Hepatocyte (in vitro differentiated cells): ENCODE measurements at regions not wholly inside any gene's neighbourhood (a gene's known extent, or its start where the extent isn't known, plus 50 kb on each side); places are given as distances from the start of the nearest gene placed in this dataset.
"Not testable (repeated sequence)": the region's sequence is repeated elsewhere in the genome, so short reads cannot be mapped to it uniquely, and the experiment has no call there.

Source experiments
- DNase-seq: peaks from one replicate; pipeline ENCODE4 v3.0.0-alpha.2; 2016; ENCODE audit warnings: low spot score
- H2AFZ ChIP-seq: fragments of 200-600 bp; sonication (generic); 2 replicates; pipeline ENCODE4 v1.6.0; 2016; ENCODE audit warnings: antibody characterized with exemption, mild to moderate bottlenecking
- H3K27ac ChIP-seq: fragments of 200-600 bp; sonication (generic); 2 replicates; pipeline ENCODE4 v1.5.1; 2016; ENCODE audit warnings: mild to moderate bottlenecking
- H3K27me3 ChIP-seq: fragments of 200-600 bp; sonication (generic); 2 replicates; pipeline ENCODE4 v1.6.1; 2016
- H3K36me3 ChIP-seq: fragments of 200-600 bp; sonication (generic); replicated peaks from 2 replicates; pipeline ENCODE4 v1.5.1; 2016; ENCODE audit warnings: low read depth; ENCODE audit not compliant: insufficient read depth
- H3K4me1 ChIP-seq: fragments of 200-600 bp; sonication (generic); 2 replicates; pipeline ENCODE4 v1.5.1; 2016; ENCODE audit warnings: mild to moderate bottlenecking, moderate library complexity; ENCODE audit not compliant: insufficient read depth
- H3K4me2 ChIP-seq: fragments of 200-600 bp; sonication (generic); 2 replicates; pipeline ENCODE4 v1.6.0; 2016
- H3K4me3 ChIP-seq: fragments of 200-600 bp; sonication (generic); 2 replicates; pipeline ENCODE4 v1.5.1; 2016; ENCODE audit warnings: mild to moderate bottlenecking
- H3K79me2 ChIP-seq: fragments of 200-600 bp; sonication (generic); 2 replicates; pipeline ENCODE4 v1.6.0; 2017; ENCODE audit warnings: mild to moderate bottlenecking
- H3K9me2 ChIP-seq: fragments of 200-600 bp; sonication (generic); replicated peaks from 2 replicates; pipeline ENCODE4 v1.6.0; 2017; ENCODE audit warnings: mild to moderate bottlenecking; ENCODE audit not compliant: insufficient read depth
- H3K9me3 ChIP-seq: fragments of 200-600 bp; sonication (generic); 2 replicates; pipeline ENCODE4 v1.5.1; 2016; ENCODE audit warnings: low read depth, mild to moderate bottlenecking
- H4K20me1 ChIP-seq: fragments of 200-600 bp; sonication (generic); 2 replicates; pipeline ENCODE4 v1.6.0; 2016; ENCODE audit warnings: mild to moderate bottlenecking; ENCODE audit not compliant: insufficient read depth, poor library complexity, severe bottlenecking
- EZH2 ChIP-seq: fragments of 200-600 bp; sonication (generic); IDR thresholded peaks from 2 replicates; pipeline ENCODE4 v1.6.1; 2016; ENCODE audit warnings: antibody characterized with exemption, mild to moderate bottlenecking, borderline replicate concordance
- EZH2phosphoT487 ChIP-seq: fragments of 200-600 bp; sonication (generic); IDR thresholded peaks from one replicate; pipeline ENCODE4 v1.6.1; 2018; ENCODE audit warnings: antibody characterized with exemption, mild to moderate bottlenecking, low read depth, moderate library complexity; ENCODE audit not compliant: unreplicated experiment, severe bottlenecking
- WGBS: methylation state at CpG from one replicate; pipeline ENCODE4 v1.1.6; 2016; ENCODE audit warnings: low lambda C conversion rate; ENCODE audit errors: missing lambda C conversion rate; 5-methylcytosine and 5-hydroxymethylcytosine counted together
- TF ChIP-seq, protein P1 (sequence below): fragments of 200-600 bp; sonication (generic); IDR thresholded peaks from 2 replicates; pipeline ENCODE4 v1.5.1; 2016; ENCODE audit warnings: antibody characterized with exemption, mild to moderate bottlenecking; ENCODE audit not compliant: poor library complexity

DNA sequence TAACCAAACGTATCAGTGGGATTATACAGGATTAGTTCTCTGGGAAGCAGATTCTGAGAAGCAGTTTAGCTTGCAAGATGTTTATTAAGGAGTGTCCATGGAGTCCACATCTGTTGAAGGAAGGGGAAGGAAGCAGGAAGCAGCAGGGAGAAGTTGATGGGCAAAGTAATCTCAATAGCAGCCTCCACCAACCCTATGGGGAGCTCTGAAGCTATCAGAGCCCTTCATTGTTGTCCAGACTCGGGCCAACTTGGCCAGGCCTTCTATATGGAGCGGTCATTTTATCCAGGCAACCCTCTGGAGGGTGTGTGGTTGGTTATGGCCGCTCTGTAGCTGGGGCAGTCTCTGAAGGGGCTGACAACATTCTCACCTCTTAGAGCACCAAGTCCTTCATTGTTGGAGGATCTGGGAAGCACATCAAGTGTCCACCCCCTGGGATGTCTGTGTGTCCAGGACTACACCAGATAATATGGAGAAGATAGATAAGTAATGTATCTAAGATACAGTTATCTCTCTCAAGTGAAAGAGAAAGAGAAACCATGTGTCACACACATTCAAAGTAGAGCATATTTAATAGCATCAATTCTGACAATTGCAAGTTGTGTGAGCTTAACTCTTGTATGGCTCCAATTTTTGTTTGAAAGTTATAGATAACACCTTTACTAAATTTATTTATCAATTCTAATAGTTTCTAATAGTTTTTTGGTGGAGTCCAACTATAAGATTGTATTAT, 101.7 kb upstream of the TRIM77 start:
- H2AFZ ChIP-seq, result no peak overlapping the region
- no peaks in the 10 kb centered on the region for H3K9me2 ChIP-seq
- H3K4me1 ChIP-seq, result no peaks in the 10 kb centered on the region
- 82% methylated on average over 4 of the region's 4 CpGs for WGBS
- no peak overlapping the region for H3K27ac ChIP-seq
- no peaks in the 10 kb centered on the region for H3K36me3 ChIP-seq
- no peaks in the 10 kb centered on the region for H3K79me2 ChIP-seq
- no peak overlapping the region for H3K4me2 ChIP-seq
- no peaks in the 10 kb centered on the region for H3K27me3 ChIP-seq
- TF ChIP-seq, protein P1, sequence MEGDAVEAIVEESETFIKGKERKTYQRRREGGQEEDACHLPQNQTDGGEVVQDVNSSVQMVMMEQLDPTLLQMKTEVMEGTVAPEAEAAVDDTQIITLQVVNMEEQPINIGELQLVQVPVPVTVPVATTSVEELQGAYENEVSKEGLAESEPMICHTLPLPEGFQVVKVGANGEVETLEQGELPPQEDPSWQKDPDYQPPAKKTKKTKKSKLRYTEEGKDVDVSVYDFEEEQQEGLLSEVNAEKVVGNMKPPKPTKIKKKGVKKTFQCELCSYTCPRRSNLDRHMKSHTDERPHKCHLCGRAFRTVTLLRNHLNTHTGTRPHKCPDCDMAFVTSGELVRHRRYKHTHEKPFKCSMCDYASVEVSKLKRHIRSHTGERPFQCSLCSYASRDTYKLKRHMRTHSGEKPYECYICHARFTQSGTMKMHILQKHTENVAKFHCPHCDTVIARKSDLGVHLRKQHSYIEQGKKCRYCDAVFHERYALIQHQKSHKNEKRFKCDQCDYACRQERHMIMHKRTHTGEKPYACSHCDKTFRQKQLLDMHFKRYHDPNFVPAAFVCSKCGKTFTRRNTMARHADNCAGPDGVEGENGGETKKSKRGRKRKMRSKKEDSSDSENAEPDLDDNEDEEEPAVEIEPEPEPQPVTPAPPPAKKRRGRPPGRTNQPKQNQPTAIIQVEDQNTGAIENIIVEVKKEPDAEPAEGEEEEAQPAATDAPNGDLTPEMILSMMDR, result no peak
- TF ChIP-seq EZH2phosphoT487, result no peak
- TF ChIP-seq EZH2, result no peak
- H3K9me3 ChIP-seq, result no peaks in the 10 kb centered on the region
- H3K4me3 ChIP-seq, result no peak overlapping the region
- H4K20me1 ChIP-seq, result no peaks in the 10 kb centered on the region
- no peak for DNase-seq

- Histone ChIP-seq H3K27me3 (no peaks in the 10 kb centered on the region), H4K20me1 (no peaks in the 10 kb centered on the region), H3K79me2 (no peaks in the 10 kb centered on the region), H3K4me1 (no peaks in the 10 kb centered on the region), H3K36me3 (no peaks in the 10 kb centered on the region), H3K27ac (no peak overlapping the region), H2AFZ (no peak overlapping the region), H3K9me2 (no peaks in the 10 kb centered on the region), H3K4me3 (no peak overlapping the region), H3K9me3 (no peaks in the 10 kb centered on the region), H3K4me2 (no peak overlapping the region)
- TF ChIP-seq EZH2phosphoT487 (no peak), EZH2 (no peak)
- TF ChIP-seq, protein P1, result no peak
- DNase-seq, result no peak
- 96% methylated on average over 4 of the region's 4 CpGs for WGBS
Observed at GRCh38 chr11:89612096-89612495, 98.0 kb upstream of the TRIM77 start.

DNA sequence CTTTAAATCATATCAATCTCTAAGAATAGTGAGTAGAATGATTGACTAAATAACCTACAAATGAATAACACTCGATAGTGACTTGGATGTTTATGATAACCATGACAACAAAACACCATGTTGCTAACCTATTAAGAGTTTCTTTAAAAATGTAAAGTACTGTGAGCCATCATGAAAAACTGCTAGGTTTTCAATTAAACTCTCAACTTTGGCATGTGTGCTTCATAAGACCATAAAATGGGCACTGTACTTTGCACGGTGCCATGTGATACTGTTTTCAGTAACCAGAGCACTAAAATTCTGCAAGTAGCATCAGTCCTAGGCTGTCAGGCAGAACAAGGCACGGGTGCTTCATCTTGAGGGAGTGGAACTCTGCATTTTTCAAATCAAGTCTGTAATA, 96.2 kb upstream of the TRIM77 start:
- no peak overlapping the region for H3K4me3 ChIP-seq
- no peaks in the 10 kb centered on the region for H3K4me1 ChIP-seq
- H3K79me2 ChIP-seq, result no peaks in the 10 kb centered on the region
- TF ChIP-seq, protein P1, result no peak
- no peak for TF ChIP-seq EZH2
- no peak for TF ChIP-seq EZH2phosphoT487
- no peak for DNase-seq
- H3K9me2 ChIP-seq, result no peaks in the 10 kb centered on the region
- H3K27ac ChIP-seq, result no peak overlapping the region
- no peaks in the 10 kb centered on the region for H4K20me1 ChIP-seq
- no peaks in the 10 kb centered on the region for H3K27me3 ChIP-seq
- 74% methylated on average over 3 of the region's 3 CpGs for WGBS
- no peaks in the 10 kb centered on the region for H3K9me3 ChIP-seq
- H3K4me2 ChIP-seq, result no peak overlapping the region
- no peak overlapping the region for H2AFZ ChIP-seq
- no peaks in the 10 kb centered on the region for H3K36me3 ChIP-seq

DNA sequence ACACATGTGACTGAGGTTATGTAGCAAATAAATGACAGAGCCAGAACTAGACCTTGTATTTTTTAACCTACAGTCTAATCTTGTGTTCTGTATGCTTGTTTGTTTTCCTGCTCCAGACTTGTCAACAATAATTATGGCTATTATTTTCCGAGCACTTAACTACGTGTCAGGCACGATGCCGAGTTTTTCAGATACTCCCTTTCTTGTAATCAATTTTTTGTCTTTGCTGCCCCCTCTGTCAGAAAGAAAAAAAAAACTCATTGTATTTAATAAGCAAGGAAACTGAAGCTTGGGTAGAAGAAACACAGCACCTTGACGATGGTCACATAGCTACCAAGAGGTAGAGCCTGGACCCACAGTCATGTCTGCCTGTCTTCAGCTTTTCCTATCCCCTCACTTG, 95.7 kb upstream of the TRIM77 start:
- not testable (repeated sequence) for H3K4me3 ChIP-seq
- 35% methylated on average over 5 of the region's 5 CpGs for WGBS

More for the DNA sequence above, 95.7 kb upstream of the TRIM77 start:
- not testable (repeated sequence) for H3K79me2 ChIP-seq, H4K20me1 ChIP-seq, H3K27me3 ChIP-seq, H3K9me2 ChIP-seq, H3K4me1 ChIP-seq, H3K9me3 ChIP-seq, H3K36me3 ChIP-seq, H3K4me2 ChIP-seq, H3K27ac ChIP-seq, H2AFZ ChIP-seq
- TF ChIP-seq, protein P1, result peak; percentile 51
- peak; percentile 28 for DNase-seq
